ENCODE measurements at regions not wholly inside any gene's neighbourhood (a gene's known extent, or its start where the extent isn't known, plus 50 kb on each side); places are given as distances from the start of the nearest gene placed in this dataset.
"Not testable (repeated sequence)": the region's sequence is repeated elsewhere in the genome, so short reads cannot be mapped to it uniquely, and the experiment has no call there.

- H3K9me3 ChIP-seq; H3K36me3 ChIP-seq; H3K27me3 ChIP-seq; H3K4me3 ChIP-seq (ENCODE audit: low read depth in 1 of 2, low read length in 1 of 2); H3K27ac ChIP-seq; H3K4me1 ChIP-seq (ENCODE audit: control insufficient read depth in 1 of 2, insufficient read depth in 1 of 2, low read depth in 1 of 2, low read length in 1 of 2): not testable (repeated sequence)
Measured at GRCh38 chr1:146537775-146538373, 309.1 kb upstream of the NOTCH2NLA start.

GRCh38 chr1:146536028-146536427, 307.2 kb upstream of the NOTCH2NLA start:
- H3K36me3 ChIP-seq; H3K9me3 ChIP-seq; H3K4me1 ChIP-seq (ENCODE audit: control insufficient read depth in 1 of 2, insufficient read depth in 1 of 2, low read depth in 1 of 2, low read length in 1 of 2); H3K27me3 ChIP-seq; H3K27ac ChIP-seq; H3K4me3 ChIP-seq (ENCODE audit: low read depth in 1 of 2, low read length in 1 of 2): not testable (repeated sequence)

DNA sequence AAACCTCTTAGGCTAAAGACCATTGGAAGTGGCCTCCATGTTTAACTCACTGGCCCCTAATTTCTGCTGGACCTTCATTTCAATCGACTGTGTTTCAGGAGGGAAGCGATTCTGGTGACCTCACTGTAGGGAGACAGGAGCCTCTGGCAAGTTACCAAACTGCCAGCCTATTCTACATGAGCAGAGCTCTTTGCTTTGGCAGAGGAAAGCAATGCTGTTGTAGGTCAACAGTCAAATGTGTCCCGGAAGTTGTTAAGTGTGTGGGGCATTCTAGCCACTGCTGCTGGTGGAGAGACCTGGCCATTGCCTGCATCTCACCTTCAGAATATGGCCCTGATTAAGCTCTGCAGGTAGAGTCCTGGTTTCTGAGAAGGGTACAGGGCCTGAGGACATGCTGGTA, 306.8 kb upstream of the NOTCH2NLA start:
- H3K27me3 ChIP-seq; H3K27ac ChIP-seq; H3K9me3 ChIP-seq; H3K4me1 ChIP-seq (ENCODE audit: control insufficient read depth in 1 of 2, insufficient read depth in 1 of 2, low read depth in 1 of 2, low read length in 1 of 2); H3K36me3 ChIP-seq; H3K4me3 ChIP-seq (ENCODE audit: low read depth in 1 of 2, low read length in 1 of 2): not testable (repeated sequence)

- H3K4me1 ChIP-seq (ENCODE audit: control insufficient read depth in 1 of 2, insufficient read depth in 1 of 2, low read depth in 1 of 2, low read length in 1 of 2); H3K27me3 ChIP-seq; H3K4me3 ChIP-seq (ENCODE audit: low read depth in 1 of 2, low read length in 1 of 2); H3K27ac ChIP-seq; H3K36me3 ChIP-seq; H3K9me3 ChIP-seq: not testable (repeated sequence)
Measured at GRCh38 chr1:146530958-146531357, 302.1 kb upstream of the NOTCH2NLA start.

GRCh38 chr1:146522812-146523211, 294.0 kb upstream of the NOTCH2NLA start:
- H3K4me1 ChIP-seq (ENCODE audit: control insufficient read depth in 1 of 2, insufficient read depth in 1 of 2, low read depth in 1 of 2, low read length in 1 of 2); H3K27ac ChIP-seq; H3K36me3 ChIP-seq; H3K27me3 ChIP-seq; H3K4me3 ChIP-seq (ENCODE audit: low read depth in 1 of 2, low read length in 1 of 2); H3K9me3 ChIP-seq: not testable (repeated sequence)

- not testable (repeated sequence) for H3K27me3 ChIP-seq; H3K4me3 ChIP-seq (ENCODE audit: low read depth in 1 of 2, low read length in 1 of 2); H3K36me3 ChIP-seq; H3K9me3 ChIP-seq; H3K27ac ChIP-seq; H3K4me1 ChIP-seq (ENCODE audit: control insufficient read depth in 1 of 2, insufficient read depth in 1 of 2, low read depth in 1 of 2, low read length in 1 of 2)
Measured at GRCh38 chr1:146522345-146522744, 293.5 kb upstream of the NOTCH2NLA start.

GRCh38 chr1:146521804-146522203, 293.0 kb upstream of the NOTCH2NLA start:
- not testable (repeated sequence) for H3K27me3 ChIP-seq; H3K27ac ChIP-seq; H3K4me3 ChIP-seq (ENCODE audit: low read depth in 1 of 2, low read length in 1 of 2); H3K36me3 ChIP-seq; H3K9me3 ChIP-seq; H3K4me1 ChIP-seq (ENCODE audit: control insufficient read depth in 1 of 2, insufficient read depth in 1 of 2, low read depth in 1 of 2, low read length in 1 of 2)

DNA sequence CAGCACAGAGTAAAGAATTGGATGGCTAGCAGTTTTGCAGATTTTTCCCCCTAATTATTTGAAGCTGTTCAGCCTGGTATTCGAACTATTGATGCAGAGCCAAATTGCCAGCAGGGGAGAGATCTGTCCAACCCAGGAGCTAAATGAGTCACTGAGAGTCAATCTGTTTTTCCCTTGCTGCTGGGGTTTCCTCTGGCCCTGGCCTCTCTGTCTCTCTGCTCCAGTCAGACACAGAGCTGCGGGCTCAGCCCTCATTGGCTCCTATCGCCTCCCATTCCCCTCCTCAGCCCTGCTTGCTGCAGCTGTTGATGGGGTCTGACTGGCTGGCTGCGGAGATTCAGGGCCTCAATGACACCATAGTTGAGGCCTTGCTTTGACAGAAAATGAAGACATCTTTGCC, 284.9 kb upstream of the NOTCH2NLA start:
- not testable (repeated sequence) for H3K27ac ChIP-seq; H3K27me3 ChIP-seq; H3K4me1 ChIP-seq (ENCODE audit: control insufficient read depth in 1 of 2, insufficient read depth in 1 of 2, low read depth in 1 of 2, low read length in 1 of 2); H3K36me3 ChIP-seq; H3K4me3 ChIP-seq (ENCODE audit: low read depth in 1 of 2, low read length in 1 of 2); H3K9me3 ChIP-seq

GRCh38 chr1:146511047-146511777, 282.4 kb upstream of the NOTCH2NLA start:
- not testable (repeated sequence) for H3K9me3 ChIP-seq; H3K27ac ChIP-seq; H3K27me3 ChIP-seq; H3K36me3 ChIP-seq; H3K4me1 ChIP-seq (ENCODE audit: control insufficient read depth in 1 of 2, insufficient read depth in 1 of 2, low read depth in 1 of 2, low read length in 1 of 2); H3K4me3 ChIP-seq (ENCODE audit: low read depth in 1 of 2, low read length in 1 of 2)

GRCh38 chr1:146510248-146510983, 281.6 kb upstream of the NOTCH2NLA start:
- H3K27me3 ChIP-seq; H3K4me3 ChIP-seq (ENCODE audit: low read depth in 1 of 2, low read length in 1 of 2); H3K36me3 ChIP-seq; H3K27ac ChIP-seq; H3K9me3 ChIP-seq; H3K4me1 ChIP-seq (ENCODE audit: control insufficient read depth in 1 of 2, insufficient read depth in 1 of 2, low read depth in 1 of 2, low read length in 1 of 2): not testable (repeated sequence)

GRCh38 chr1:146504121-146504520, 275.3 kb upstream of the NOTCH2NLA start:
- H3K36me3 ChIP-seq; H3K27me3 ChIP-seq; H3K9me3 ChIP-seq; H3K27ac ChIP-seq; H3K4me1 ChIP-seq (ENCODE audit: control insufficient read depth in 1 of 2, insufficient read depth in 1 of 2, low read depth in 1 of 2, low read length in 1 of 2); H3K4me3 ChIP-seq (ENCODE audit: low read depth in 1 of 2, low read length in 1 of 2): not testable (repeated sequence)

- H3K9me3 ChIP-seq; H3K27ac ChIP-seq; H3K4me3 ChIP-seq (ENCODE audit: low read depth in 1 of 2, low read length in 1 of 2); H3K36me3 ChIP-seq; H3K4me1 ChIP-seq (ENCODE audit: control insufficient read depth in 1 of 2, insufficient read depth in 1 of 2, low read depth in 1 of 2, low read length in 1 of 2); H3K27me3 ChIP-seq: not testable (repeated sequence)
Measured at GRCh38 chr1:146487555-146487954, 258.7 kb upstream of the NOTCH2NLA start.

GRCh38 chr1:146487155-146487554, 258.3 kb upstream of the NOTCH2NLA start:
- H3K4me1 ChIP-seq (ENCODE audit: control insufficient read depth in 1 of 2, insufficient read depth in 1 of 2, low read depth in 1 of 2, low read length in 1 of 2); H3K36me3 ChIP-seq; H3K9me3 ChIP-seq; H3K27me3 ChIP-seq; H3K27ac ChIP-seq; H3K4me3 ChIP-seq (ENCODE audit: low read depth in 1 of 2, low read length in 1 of 2): not testable (repeated sequence)

Data from neutrophil (primary cell).